Activated CD4-positive, alpha-beta T cell treated with anti-CD3 and anti-CD28 coated beads, Interleukin-2, Interleukin-4, amounts not matched to agents 100 ng/mL and 50 ng/mL, durations not matched to agents 16 hours and 8 hours (primary cell): ENCODE measurements at regions not wholly inside any gene's neighbourhood (a gene's known extent, or its start where the extent isn't known, plus 50 kb on each side); places are given as distances from the start of the nearest gene placed in this dataset.
A peak's percentile ranks its signal among the peaks of the same experiment; 100 is the strongest.

Experiments used
- DNase-seq: peaks from one replicate; pipeline ENCODE4 v3.0.0-alpha.2; 2020; ENCODE audit warnings: low spot score

- DNase-seq, result no peak
Observed at GRCh38 chr6:40937491-40937890, 101.5 kb downstream of the UNC5CL start.

- DNase-seq, result no peak
Observed at GRCh38 chr6:40936818-40937251, 102.2 kb downstream of the UNC5CL start.

GRCh38 chr6:40933864-40934263, 105.2 kb downstream of the UNC5CL start:
- DNase-seq, result no peak

GRCh38 chr6:40932953-40933352, 106.1 kb downstream of the UNC5CL start:
- no peak for DNase-seq

GRCh38 chr6:40932366-40932765, 106.7 kb downstream of the UNC5CL start:
- no peak for DNase-seq

- DNase-seq, result no peak
Observed at GRCh38 chr6:40931931-40932330, 107.1 kb downstream of the UNC5CL start.

- no peak for DNase-seq
Observed at GRCh38 chr6:40930555-40930954, 108.5 kb downstream of the UNC5CL start.

- no peak for DNase-seq
Observed at GRCh38 chr6:40930045-40930444, 109.0 kb downstream of the UNC5CL start.

- DNase-seq, result no peak
Observed at GRCh38 chr6:40929176-40929575, 109.8 kb downstream of the UNC5CL start.

GRCh38 chr6:40928763-40929162, 110.3 kb downstream of the UNC5CL start:
- DNase-seq, result no peak

GRCh38 chr6:40928307-40928706, 110.7 kb downstream of the UNC5CL start:
- no peak for DNase-seq

GRCh38 chr6:40925341-40925740, 113.7 kb downstream of the UNC5CL start:
- no peak for DNase-seq

GRCh38 chr6:40924839-40925238, 114.2 kb downstream of the UNC5CL start:
- no peak for DNase-seq

- DNase-seq, result no peak
Observed at GRCh38 chr6:40923880-40924279, 115.1 kb downstream of the UNC5CL start.

- no peak for DNase-seq
Observed at GRCh38 chr6:40923326-40923725, 115.7 kb downstream of the UNC5CL start.

- no peak for DNase-seq
Observed at GRCh38 chr6:40922281-40922680, 116.7 kb downstream of the UNC5CL start.

GRCh38 chr6:40918040-40918651, 120.9 kb downstream of the UNC5CL start:
- no peak for DNase-seq

GRCh38 chr6:40917603-40918002, 121.4 kb downstream of the UNC5CL start:
- DNase-seq, result no peak

GRCh38 chr6:40916845-40917244, 122.2 kb downstream of the UNC5CL start:
- no peak for DNase-seq

GRCh38 chr6:40915165-40915564, 123.9 kb downstream of the UNC5CL start:
- DNase-seq, result no peak

- DNase-seq, result no peak
Observed at GRCh38 chr6:40914005-40914404, 125.0 kb downstream of the UNC5CL start.

GRCh38 chr6:40912158-40912946, 126.7 kb downstream of the UNC5CL start:
- peak; percentile 55 for DNase-seq

- DNase-seq, result peak; percentile 12
Observed at GRCh38 chr6:40910260-40910893, 128.6 kb downstream of the UNC5CL start.
